HEK293 (cell line): ENCODE measurements at regions not wholly inside any gene's neighbourhood (a gene's known extent, or its start where the extent isn't known, plus 50 kb on each side); places are given as distances from the start of the nearest gene placed in this dataset.

Experiments
- CTCF ChIA-PET: fragments of 350-600 bp; formaldehyde crosslinking; extraction: SDS; loops from one replicate; lab custom pipeline; 2021; ENCODE audit warnings: antibody characterized with exemption; lab: Yijun Ruan, JAX
- POLR2A ChIA-PET: fragments of 300-600 bp; formaldehyde crosslinking; extraction: SDS; loops from one replicate; lab custom pipeline; 2020; ENCODE audit warnings: antibody characterized with exemption, inconsistent platforms; lab: Yijun Ruan, JAX
- H3K27ac ChIP-seq: fragments of 200-500 bp; sonication (Bioruptor generic); 2 replicates; pipeline ENCODE4 v1.5.1; 2014; ENCODE audit warnings: low read depth, low read length, control low read depth, inconsistent platforms; ENCODE audit errors: extremely low read depth
- H3K36me3 ChIP-seq, 2 experiments: fragments of 200-500 bp in 1 of 2; sonication (Bioruptor generic) in 1 of 2; 1 replicate in 1 of 2; 2 replicates in 1 of 2; pipeline ENCODE4 v1.5.1; 2014 to 2017; ENCODE audit warnings: inconsistent platforms in 2 of 2, low read length in 2 of 2; ENCODE audit not compliant: control insufficient read depth in 2 of 2, insufficient read depth in 1 of 2
- H3K4me1 ChIP-seq: fragments of 200-500 bp; sonication (Bioruptor generic); 2 replicates; pipeline ENCODE4 v1.5.1; 2014; ENCODE audit warnings: mild to moderate bottlenecking, low read length, inconsistent platforms; ENCODE audit not compliant: control insufficient read depth, insufficient read depth
- H3K4me3 ChIP-seq: 2 replicates; pipeline ENCODE4 v1.5.1; 2011; ENCODE audit warnings: low read depth, mild to moderate bottlenecking, control low read depth, low read length, moderate library complexity
- H3K9me3 ChIP-seq: fragments of 200-500 bp; sonication (Bioruptor generic); 2 replicates; pipeline ENCODE4 v1.5.1; 2014; ENCODE audit warnings: low read depth, low read length, inconsistent platforms; ENCODE audit not compliant: control insufficient read depth, insufficient read depth
- GFI1B ChIP-seq: fragments of 450-650 bp; formaldehyde crosslinking; IDR thresholded peaks from 2 replicates; pipeline ENCODE4 v1.5.1; 2016; ENCODE audit warnings: missing biosample characterization, missing genetic modification characterization
- GLIS2 ChIP-seq: fragments of 450-650 bp; formaldehyde crosslinking; IDR thresholded peaks from 2 replicates; pipeline ENCODE4 v1.5.1; 2016; ENCODE audit warnings: missing biosample characterization, missing genetic modification characterization
- IKZF3 ChIP-seq: fragments of 450-650 bp; IDR thresholded peaks from 2 replicates; pipeline ENCODE4 v1.5.0; 2018; ENCODE audit warnings: missing biosample characterization, mild to moderate bottlenecking, missing genetic modification characterization, moderate library complexity
- KLF1 ChIP-seq: fragments of 450-650 bp; formaldehyde crosslinking; IDR thresholded peaks from 2 replicates; pipeline ENCODE4 v1.5.1; 2016; ENCODE audit warnings: missing biosample characterization, missing genetic modification characterization
- PRDM1 ChIP-seq: fragments of 450-650 bp; formaldehyde crosslinking; IDR thresholded peaks from 2 replicates; pipeline ENCODE4; 2016; ENCODE audit warnings: missing biosample characterization, missing genetic modification characterization
- SALL2 ChIP-seq: fragments of 450-650 bp; formaldehyde crosslinking; IDR thresholded peaks from 2 replicates; pipeline ENCODE4 v1.5.0; 2017; ENCODE audit warnings: missing biosample characterization, mild to moderate bottlenecking, missing genetic modification characterization, borderline replicate concordance
- SCRT1 ChIP-seq: fragments of 450-650 bp; formaldehyde crosslinking; IDR thresholded peaks from 2 replicates; pipeline ENCODE4 v1.5.1; 2016; ENCODE audit warnings: missing biosample characterization, missing genetic modification characterization, borderline replicate concordance
- SP3 ChIP-seq: fragments of 450-650 bp; formaldehyde crosslinking; IDR thresholded peaks from 2 replicates; pipeline ENCODE4 v1.5.1; 2016; ENCODE audit warnings: missing biosample characterization, missing genetic modification characterization
- ZBTB20 ChIP-seq: fragments of 450-650 bp; formaldehyde crosslinking; IDR thresholded peaks from 2 replicates; pipeline ENCODE4 v1.5.1; 2016; ENCODE audit warnings: missing biosample characterization, missing genetic modification characterization
- ZEB2 ChIP-seq: fragments of 450-650 bp; formaldehyde crosslinking; IDR thresholded peaks from 2 replicates; pipeline ENCODE4 v1.5.1; 2016; ENCODE audit warnings: missing biosample characterization, missing genetic modification characterization
- ZFP69B ChIP-seq: fragments of 450-650 bp; formaldehyde crosslinking; IDR thresholded peaks from 2 replicates; pipeline ENCODE4 v1.5.1; 2016; ENCODE audit warnings: missing biosample characterization, missing genetic modification characterization
- ZIC2 ChIP-seq: fragments of 450-650 bp; formaldehyde crosslinking; IDR thresholded peaks from 2 replicates; pipeline ENCODE4 v1.5.1; 2016; ENCODE audit warnings: missing biosample characterization, missing genetic modification characterization
- ZNF10 ChIP-seq: fragments of 450-650 bp; formaldehyde crosslinking; IDR thresholded peaks from 2 replicates; pipeline ENCODE4 v1.5.1; 2017; ENCODE audit warnings: missing biosample characterization, missing genetic modification characterization
- ZNF112 ChIP-seq: fragments of 450-650 bp; formaldehyde crosslinking; IDR thresholded peaks from 2 replicates; pipeline ENCODE4 v1.5.0; 2017; ENCODE audit warnings: missing biosample characterization, missing genetic modification characterization
- ZNF146 ChIP-seq: fragments of 450-650 bp; formaldehyde crosslinking; IDR thresholded peaks from 2 replicates; pipeline ENCODE4 v1.5.1; 2016; ENCODE audit warnings: missing biosample characterization, missing genetic modification characterization
- ZNF2 ChIP-seq: fragments of 450-650 bp; formaldehyde crosslinking; IDR thresholded peaks from 2 replicates; pipeline ENCODE4 v1.5.1; 2016; ENCODE audit warnings: missing biosample characterization, missing genetic modification characterization
- ZNF211 ChIP-seq: fragments of 450-650 bp; formaldehyde crosslinking; IDR thresholded peaks from 2 replicates; pipeline ENCODE4 v1.5.1; 2016; ENCODE audit warnings: low read depth, missing biosample characterization, missing genetic modification characterization
- ZNF223 ChIP-seq: fragments of 450-650 bp; formaldehyde crosslinking; IDR thresholded peaks from 2 replicates; pipeline ENCODE4 v1.5.1; 2016; ENCODE audit warnings: missing biosample characterization, missing genetic modification characterization
- ZNF311 ChIP-seq: fragments of 450-650 bp; formaldehyde crosslinking; IDR thresholded peaks from 2 replicates; pipeline ENCODE4 v1.5.1; 2017; ENCODE audit warnings: missing biosample characterization, missing genetic modification characterization, borderline replicate concordance
- ZNF324 ChIP-seq: fragments of 450-650 bp; formaldehyde crosslinking; IDR thresholded peaks from 2 replicates; pipeline ENCODE4 v1.5.1; 2016; ENCODE audit warnings: missing biosample characterization, missing genetic modification characterization
- ZNF366 ChIP-seq: fragments of 450-650 bp; formaldehyde crosslinking; conservative IDR thresholded peaks from 2 replicates; pipeline ENCODE4 v1.5.1; 2016; ENCODE audit warnings: missing biosample characterization, missing genetic modification characterization
- ZNF548 ChIP-seq: fragments of 450-650 bp; formaldehyde crosslinking; IDR thresholded peaks from 2 replicates; pipeline ENCODE4 v1.5.1; 2016; ENCODE audit warnings: missing biosample characterization, missing genetic modification characterization
- ZNF555 ChIP-seq: fragments of 450-650 bp; formaldehyde crosslinking; conservative IDR thresholded peaks from 2 replicates; pipeline ENCODE4 v1.5.1; 2017; ENCODE audit warnings: missing biosample characterization, mild to moderate bottlenecking, missing genetic modification characterization, inconsistent platforms
- ZNF610 ChIP-seq: fragments of 450-650 bp; formaldehyde crosslinking; IDR thresholded peaks from 2 replicates; pipeline ENCODE4 v1.5.1; 2016; ENCODE audit warnings: missing biosample characterization, missing genetic modification characterization, borderline replicate concordance
- ZNF639 ChIP-seq: fragments of 450-650 bp; formaldehyde crosslinking; IDR thresholded peaks from 2 replicates; pipeline ENCODE4 v1.5.1; 2016; ENCODE audit warnings: missing biosample characterization, missing genetic modification characterization
- ZNF660 ChIP-seq: fragments of 450-650 bp; IDR thresholded peaks from 2 replicates; pipeline ENCODE4 v1.5.1; 2018; ENCODE audit warnings: missing biosample characterization, mild to moderate bottlenecking, missing genetic modification characterization
- ZNF692 ChIP-seq: fragments of 450-650 bp; formaldehyde crosslinking; IDR thresholded peaks from 2 replicates; pipeline ENCODE4 v1.5.1; 2016; ENCODE audit warnings: missing biosample characterization, missing genetic modification characterization
- ZNF707 ChIP-seq: fragments of 450-650 bp; formaldehyde crosslinking; IDR thresholded peaks from 2 replicates; pipeline ENCODE4 v1.5.1; 2016; ENCODE audit warnings: missing biosample characterization, missing genetic modification characterization
- ZNF76 ChIP-seq: fragments of 450-650 bp; formaldehyde crosslinking; IDR thresholded peaks from 2 replicates; pipeline ENCODE4; 2016; ENCODE audit warnings: low read depth, missing biosample characterization, missing genetic modification characterization, borderline replicate concordance
- ZNF830 ChIP-seq: fragments of 450-650 bp; IDR thresholded peaks from 2 replicates; pipeline ENCODE4 v1.5.0; 2018; ENCODE audit warnings: missing biosample characterization, missing genetic modification characterization, low read depth, mild to moderate bottlenecking, moderate library complexity
- TF ChIP-seq, protein P1 (sequence below): IDR thresholded peaks from 2 replicates; pipeline ENCODE4 v1.6.1; 2011; ENCODE audit warnings: mild to moderate bottlenecking, low read depth, low read length, borderline replicate concordance
- TF ChIP-seq, protein P2 (sequence below): fragments of 450-650 bp; formaldehyde crosslinking; IDR thresholded peaks from 2 replicates; pipeline ENCODE4 v1.5.1; 2016; ENCODE audit warnings: missing biosample characterization, missing genetic modification characterization

- no peak for TF ChIP-seq ZNF366 (tag by site-specific recombination)
- TF ChIP-seq KLF1 (tag by site-specific recombination), result no peak
- no peak for TF ChIP-seq SALL2
These were observed 123.7 kb downstream of the MATN1 start (continued) for GRCh38 chr1:30599721-30600120.

- no peaks in the 10 kb centered on the region for H3K9me3 ChIP-seq
- no peak for TF ChIP-seq ZNF146 (tag by site-specific recombination)
- no peak for TF ChIP-seq ZNF639 (tag by site-specific recombination)
- TF ChIP-seq ZNF211 (tag by site-specific recombination), result no peak
- no peak for TF ChIP-seq GLIS2 (tag by site-specific recombination)
- TF ChIP-seq ZNF707 (tag by site-specific recombination), result no peak
- no peak for TF ChIP-seq ZNF692 (tag by site-specific recombination)
- TF ChIP-seq ZNF324 (tag by site-specific recombination), result no peak
- no peak for TF ChIP-seq ZNF548 (tag by site-specific recombination)
- TF ChIP-seq ZNF610, result no peak
- TF ChIP-seq IKZF3 (tag by site-specific recombination), result no peak
- no peak for TF ChIP-seq ZNF2 (tag by site-specific recombination)
- TF ChIP-seq ZNF660 (tag by site-specific recombination), result no peak
- TF ChIP-seq ZNF311 (tag by site-specific recombination), result no peak
- TF ChIP-seq ZFP69B, result no peak
- TF ChIP-seq ZEB2 (tag by site-specific recombination), result no peak
- TF ChIP-seq ZNF112 (tag by site-specific recombination), result no peak
- TF ChIP-seq SP3 (tag by site-specific recombination), result no peak
- TF ChIP-seq ZNF830 (tag by site-specific recombination), result no peak
- no peak for TF ChIP-seq GFI1B
- ChIA-PET POLR2A (no interaction called here), CTCF (no interaction called here)
- no peak overlapping the region for H3K27ac ChIP-seq
- H3K4me3 ChIP-seq, result no peak overlapping the region
- no peaks in the 10 kb centered on the region for H3K4me1 ChIP-seq
- no peaks in the 10 kb centered on the region for H3K36me3 ChIP-seq
These were observed 124.7 kb downstream of the MATN1 start for GRCh38 chr1:30598571-30599114.

DNA sequence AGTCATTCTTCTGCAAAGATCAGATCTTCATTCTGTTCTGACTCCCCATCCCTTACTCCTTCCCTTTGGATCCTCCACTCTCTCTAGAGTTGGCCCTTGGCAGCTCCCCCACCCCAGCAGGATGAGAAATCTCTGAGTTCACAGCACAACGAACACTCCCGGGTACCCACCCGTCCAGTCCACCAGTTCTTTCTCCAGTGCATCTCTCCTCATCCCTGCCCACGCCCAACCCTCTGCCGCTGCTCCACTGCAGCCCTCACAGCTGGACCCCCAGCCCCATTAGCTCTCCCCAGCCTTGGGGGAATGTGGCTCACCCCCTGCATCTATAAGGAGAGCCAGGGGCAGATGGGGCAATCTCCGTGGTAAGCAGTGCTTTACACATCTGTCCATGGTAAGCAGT is 125.7 kb downstream of the MATN1 start:
- H3K4me3 ChIP-seq, result no peak overlapping the region
- H3K4me1 ChIP-seq, result no peaks in the 10 kb centered on the region
- H3K9me3 ChIP-seq, result no peaks in the 10 kb centered on the region
- no peaks in the 10 kb centered on the region for H3K36me3 ChIP-seq
- POLR2A ChIA-PET, result no interaction called here
- CTCF ChIA-PET, result no interaction called here
- no peak overlapping the region for H3K27ac ChIP-seq
- TF ChIP-seq, protein P1, sequence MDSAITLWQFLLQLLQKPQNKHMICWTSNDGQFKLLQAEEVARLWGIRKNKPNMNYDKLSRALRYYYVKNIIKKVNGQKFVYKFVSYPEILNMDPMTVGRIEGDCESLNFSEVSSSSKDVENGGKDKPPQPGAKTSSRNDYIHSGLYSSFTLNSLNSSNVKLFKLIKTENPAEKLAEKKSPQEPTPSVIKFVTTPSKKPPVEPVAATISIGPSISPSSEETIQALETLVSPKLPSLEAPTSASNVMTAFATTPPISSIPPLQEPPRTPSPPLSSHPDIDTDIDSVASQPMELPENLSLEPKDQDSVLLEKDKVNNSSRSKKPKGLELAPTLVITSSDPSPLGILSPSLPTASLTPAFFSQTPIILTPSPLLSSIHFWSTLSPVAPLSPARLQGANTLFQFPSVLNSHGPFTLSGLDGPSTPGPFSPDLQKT, result no peak
- no peak for TF ChIP-seq GFI1B
- no peak for TF ChIP-seq ZNF223 (tag by site-specific recombination)
- TF ChIP-seq SCRT1, result no peak
- TF ChIP-seq ZNF76 (tag by site-specific recombination), result no peak
- TF ChIP-seq ZNF10 (tag by site-specific recombination), result no peak
- no peak for TF ChIP-seq ZNF366 (tag by site-specific recombination)
- no peak for TF ChIP-seq ZNF555 (tag by site-specific recombination)
- TF ChIP-seq ZIC2 (tag by site-specific recombination), result no peak
- TF ChIP-seq, protein P2, sequence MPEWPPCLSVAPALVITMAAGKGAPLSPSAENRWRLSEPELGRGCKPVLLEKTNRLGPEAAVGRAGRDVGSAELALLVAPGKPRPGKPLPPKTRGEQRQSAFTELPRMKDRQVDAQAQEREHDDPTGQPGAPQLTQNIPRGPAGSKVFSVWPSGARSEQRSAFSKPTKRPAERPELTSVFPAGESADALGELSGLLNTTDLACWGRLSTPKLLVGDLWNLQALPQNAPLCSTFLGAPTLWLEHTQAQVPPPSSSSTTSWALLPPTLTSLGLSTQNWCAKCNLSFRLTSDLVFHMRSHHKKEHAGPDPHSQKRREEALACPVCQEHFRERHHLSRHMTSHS, result no peak
- TF ChIP-seq PRDM1, result no peak
- no peak for TF ChIP-seq ZBTB20 (tag by site-specific recombination)
